HG03442 (cell line): ENCODE measurements at regions not wholly inside any gene's neighbourhood (a gene's known extent, or its start where the extent isn't known, plus 50 kb on each side); places are given as distances from the start of the nearest gene placed in this dataset.
"Not testable (repeated sequence)": the region's sequence is repeated elsewhere in the genome, so short reads cannot be mapped to it uniquely, and the experiment has no call there.

Source experiments
- ATAC-seq: cut with Tn5 transposase; IDR thresholded peaks from one replicate; pipeline ENCODE4 v1.9.1; 2021; ENCODE audit warnings: mild to moderate bottlenecking, moderate library complexity; ENCODE audit not compliant: unreplicated experiment

- no peak for ATAC-seq
These were observed 62.1 kb upstream of the ZNF217 start for GRCh38 chr20:53655625-53656292.

- ATAC-seq: no peak
These were observed 61.4 kb upstream of the ZNF217 start for GRCh38 chr20:53654932-53655624.

- not testable (repeated sequence) for ATAC-seq
These were observed 60.9 kb upstream of the ZNF217 start for GRCh38 chr20:53654521-53654920.

DNA sequence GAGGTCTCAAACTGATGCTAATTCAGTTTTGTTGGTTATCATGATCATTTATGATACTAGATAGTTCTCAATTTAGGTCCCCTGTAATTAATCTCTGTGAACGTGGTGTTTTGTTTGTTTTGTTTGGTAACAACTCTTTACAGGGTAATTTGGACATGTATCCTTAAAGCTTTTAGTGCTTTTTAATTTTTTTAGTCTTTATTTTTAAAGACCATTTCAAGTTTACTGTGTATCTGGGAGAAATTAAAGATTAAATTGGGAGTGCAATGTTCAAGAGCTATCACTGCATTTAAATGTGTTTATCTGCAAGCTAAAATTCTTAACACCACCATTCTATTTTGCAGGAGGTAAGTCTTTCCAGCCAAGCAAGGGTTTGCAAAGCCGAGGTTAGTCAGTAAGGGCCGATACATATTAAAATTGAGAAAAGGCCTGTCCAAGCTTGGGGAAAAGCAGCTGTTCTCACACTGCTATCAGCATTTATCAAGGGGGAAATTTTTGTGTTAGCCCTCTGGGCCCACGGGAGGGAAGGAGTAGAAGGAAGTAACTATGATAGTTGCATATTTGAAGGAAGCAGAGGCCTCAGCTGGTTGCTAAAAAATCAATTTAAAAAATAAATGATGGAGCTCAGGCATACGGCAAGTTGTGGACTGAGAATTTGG is 59.3 kb upstream of the ZNF217 start:
- ATAC-seq: no peak

DNA sequence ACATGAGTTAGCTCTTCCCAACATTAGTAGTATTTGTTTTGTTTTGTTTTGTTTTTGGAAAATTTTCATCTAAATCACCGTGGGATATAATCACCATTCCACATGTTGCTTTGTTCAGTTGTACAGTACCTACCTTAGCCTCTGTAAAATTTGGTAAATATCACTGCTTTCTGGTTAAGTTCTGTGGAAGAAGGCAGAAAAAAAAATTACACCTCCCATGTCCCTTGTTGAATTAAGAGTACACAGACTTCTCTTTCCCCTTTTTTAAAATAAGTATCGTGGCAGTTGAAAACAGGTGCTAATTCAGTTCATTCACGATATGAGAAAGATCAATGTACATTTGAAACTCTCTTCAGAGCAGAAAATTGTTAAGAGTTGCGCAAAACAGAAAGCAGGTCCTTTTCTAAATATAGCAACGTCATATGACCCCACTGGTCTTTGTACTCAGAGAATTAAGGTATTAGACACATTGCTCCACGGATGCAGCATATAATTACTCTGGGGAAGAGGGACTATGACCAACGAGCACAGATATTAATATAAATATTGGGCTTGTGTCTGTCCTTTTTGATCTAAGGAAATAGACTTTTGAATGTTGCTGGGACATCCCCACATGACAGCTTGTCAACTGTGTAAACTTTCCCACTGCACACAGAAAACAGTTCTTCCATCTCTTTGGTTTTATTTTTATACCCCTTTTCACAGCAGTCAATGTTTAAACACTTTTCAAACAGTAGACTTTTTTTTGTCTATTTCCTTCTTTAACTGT is 58.6 kb upstream of the ZNF217 start:
- ATAC-seq: peak; percentile 50

DNA sequence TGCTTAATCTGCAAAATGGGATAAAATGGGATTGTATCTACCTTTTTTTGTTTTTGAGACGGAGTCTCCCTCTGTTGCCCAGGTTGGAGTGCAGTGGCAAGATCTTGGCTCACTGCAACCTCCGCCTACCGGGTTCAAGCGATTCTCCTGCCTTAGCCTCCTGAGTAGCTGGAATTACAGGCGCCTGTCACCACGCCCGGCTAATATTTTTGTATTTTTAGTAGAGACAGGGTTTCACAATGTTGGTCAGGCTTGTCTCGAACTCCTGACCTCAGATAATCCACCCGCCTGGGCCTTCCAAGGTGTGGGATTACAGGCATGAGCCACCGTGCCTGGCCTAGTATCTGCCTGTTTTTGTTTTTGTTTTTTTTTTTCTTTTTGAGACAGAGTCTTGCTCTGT is 55.9 kb upstream of the ZNF217 start:
- ATAC-seq: not testable (repeated sequence)

DNA sequence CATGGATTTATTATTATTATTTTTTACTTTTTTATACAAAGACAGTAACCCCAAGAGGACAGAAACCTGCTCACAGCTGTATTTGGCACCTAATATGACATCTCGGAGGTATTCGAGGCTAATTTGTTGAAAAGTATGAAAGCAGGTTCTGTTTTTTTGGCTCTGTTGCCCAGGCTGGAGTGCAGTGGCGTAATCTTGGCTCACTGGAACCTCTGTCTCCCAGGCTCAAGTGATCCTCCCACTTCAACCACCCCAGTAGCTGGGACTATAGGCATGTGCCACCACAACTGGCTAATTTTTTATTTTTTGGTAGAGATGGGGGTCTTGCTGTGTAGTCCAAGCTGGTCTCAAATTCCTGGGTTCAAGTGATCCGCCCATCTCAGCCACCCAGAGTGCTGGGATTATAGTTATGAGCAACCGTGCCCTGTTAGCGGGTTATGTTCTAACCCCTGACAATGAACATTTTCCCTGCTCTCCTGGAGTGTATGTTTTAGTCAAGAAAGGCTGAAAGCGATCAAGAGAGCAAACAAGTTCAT is 53.7 kb upstream of the ZNF217 start:
- ATAC-seq: no peak

GRCh38 chr20:53646550-53646949 is 52.9 kb upstream of the ZNF217 start:
- no peak for ATAC-seq

GRCh38 chr20:53645582-53645897 is 51.9 kb upstream of the ZNF217 start:
- no peak for ATAC-seq

- not testable (repeated sequence) for ATAC-seq
These were observed 50.5 kb upstream of the ZNF217 start for GRCh38 chr20:53644108-53644507.
